Tibial nerve (tissue), 4 donors: ENCODE measurements at regions not wholly inside any gene's neighbourhood (a gene's known extent, or its start where the extent isn't known, plus 50 kb on each side); places are given as distances from the start of the nearest gene placed in this dataset.

Source experiments
- DNase-seq, 2 donors: peaks; one replicate each; pipeline ENCODE4 v3.0.0-alpha.2; 2019; ENCODE audit warnings: low spot score in 2 of 2
- H3K27ac ChIP-seq, 4 donors: fragments of 200-600 bp; sonication (generic) in 3 of 4; one replicate each; pipeline ENCODE4 v1.5.1; 2017 to 2019; ENCODE audit warnings: mild to moderate bottlenecking in 1 of 4
- H3K27me3 ChIP-seq, 2 donors: fragments of 200-600 bp; sonication (generic) in 1 of 2; one replicate each; pipeline versions ENCODE4 v1.5.1 to v1.6.0; 2017 to 2019
- H3K36me3 ChIP-seq, 3 donors: fragments of 200-600 bp; sonication (generic); one replicate each; pipeline ENCODE4 v1.5.1; 2018 to 2019
- H3K4me1 ChIP-seq, 4 donors: fragments of 200-600 bp; sonication (generic) in 3 of 4; one replicate each; pipeline ENCODE4 v1.5.1; 2017 to 2019
- H3K4me3 ChIP-seq, 4 donors: fragments of 200-600 bp; sonication (generic) in 3 of 4; one replicate each; pipeline ENCODE4 v1.5.1; 2017 to 2019; ENCODE audit warnings: mild to moderate bottlenecking in 1 of 4, moderate library complexity in 1 of 4
- H3K9me3 ChIP-seq, 4 donors: fragments of 200-600 bp; sonication (generic) in 3 of 4; one replicate each; pipeline ENCODE4 v1.5.1; 2017 to 2019
- EP300 ChIP-seq, 2 donors: sonication (generic); formaldehyde crosslinking; IDR thresholded peaks; one replicate each; pipeline ENCODE4 v1.6.1; 2017; ENCODE audit warnings: antibody characterized with exemption in 2 of 2, mild to moderate bottlenecking in 1 of 2
- POLR2A ChIP-seq, 2 donors: fragments of 450-650 bp; IDR thresholded peaks; one replicate each; pipeline ENCODE4 v1.6.1; 2017; ENCODE audit warnings: antibody characterized with exemption in 2 of 2, mild to moderate bottlenecking in 2 of 2, moderate library complexity in 2 of 2
- WGBS, 2 donors: methylation state at CpG; one replicate each; pipeline ENCODE4 v1.1.5; 2018; 5-methylcytosine and 5-hydroxymethylcytosine counted together
- TF ChIP-seq, protein P1 (sequence below), 5 experiments: fragments of 200-600 bp in 3 of 5; fragments of 450-650 bp in 2 of 5; sonication (generic) in 3 of 5; IDR thresholded peaks; one replicate each; pipeline ENCODE4 v1.5.1; 2016 to 2019; ENCODE audit warnings: antibody characterized with exemption in 5 of 5, mild to moderate bottlenecking in 3 of 5, moderate library complexity in 2 of 5

DNA sequence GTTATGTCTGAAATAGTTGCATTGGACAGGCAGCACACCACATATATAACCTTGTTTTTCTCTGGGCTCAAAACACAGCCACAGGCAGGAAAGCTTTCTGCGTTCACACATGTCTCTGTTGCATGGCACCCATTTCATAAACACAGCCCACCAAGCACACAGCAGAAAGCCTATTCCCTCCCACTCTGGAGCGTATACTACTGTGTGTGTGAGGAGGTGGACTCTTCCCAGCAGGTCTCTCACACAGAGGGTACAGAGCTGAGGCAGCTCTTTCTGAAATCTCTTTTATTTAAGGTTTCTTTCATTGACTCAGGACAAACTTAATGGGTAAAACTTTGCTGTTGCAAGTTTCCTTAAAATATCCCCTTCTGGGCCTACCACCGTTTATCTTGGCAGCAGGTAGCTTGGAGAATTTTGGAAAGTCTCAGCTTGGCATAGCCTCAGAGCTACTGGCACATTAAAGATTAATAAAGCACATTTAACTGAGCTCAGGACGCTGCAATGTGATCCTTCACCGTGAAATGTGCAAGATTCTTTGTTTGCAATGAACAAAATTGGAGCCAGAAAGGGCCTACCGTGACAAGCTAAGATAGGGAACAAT lies 105.1 kb upstream of the NCKAP5 start:
- WGBS, 2 donors: 32 to 39% methylated on average over 6 of the region's 6 CpGs
- DNase-seq: no peak
- TF ChIP-seq EP300 (IDR thresholded peaks at IDR 0.05): no peak
- TF ChIP-seq POLR2A (IDR thresholded peaks at IDR 0.05): no peak
- TF ChIP-seq, protein P1, sequence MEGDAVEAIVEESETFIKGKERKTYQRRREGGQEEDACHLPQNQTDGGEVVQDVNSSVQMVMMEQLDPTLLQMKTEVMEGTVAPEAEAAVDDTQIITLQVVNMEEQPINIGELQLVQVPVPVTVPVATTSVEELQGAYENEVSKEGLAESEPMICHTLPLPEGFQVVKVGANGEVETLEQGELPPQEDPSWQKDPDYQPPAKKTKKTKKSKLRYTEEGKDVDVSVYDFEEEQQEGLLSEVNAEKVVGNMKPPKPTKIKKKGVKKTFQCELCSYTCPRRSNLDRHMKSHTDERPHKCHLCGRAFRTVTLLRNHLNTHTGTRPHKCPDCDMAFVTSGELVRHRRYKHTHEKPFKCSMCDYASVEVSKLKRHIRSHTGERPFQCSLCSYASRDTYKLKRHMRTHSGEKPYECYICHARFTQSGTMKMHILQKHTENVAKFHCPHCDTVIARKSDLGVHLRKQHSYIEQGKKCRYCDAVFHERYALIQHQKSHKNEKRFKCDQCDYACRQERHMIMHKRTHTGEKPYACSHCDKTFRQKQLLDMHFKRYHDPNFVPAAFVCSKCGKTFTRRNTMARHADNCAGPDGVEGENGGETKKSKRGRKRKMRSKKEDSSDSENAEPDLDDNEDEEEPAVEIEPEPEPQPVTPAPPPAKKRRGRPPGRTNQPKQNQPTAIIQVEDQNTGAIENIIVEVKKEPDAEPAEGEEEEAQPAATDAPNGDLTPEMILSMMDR (IDR thresholded peaks at IDR 0.05): no peak

DNA sequence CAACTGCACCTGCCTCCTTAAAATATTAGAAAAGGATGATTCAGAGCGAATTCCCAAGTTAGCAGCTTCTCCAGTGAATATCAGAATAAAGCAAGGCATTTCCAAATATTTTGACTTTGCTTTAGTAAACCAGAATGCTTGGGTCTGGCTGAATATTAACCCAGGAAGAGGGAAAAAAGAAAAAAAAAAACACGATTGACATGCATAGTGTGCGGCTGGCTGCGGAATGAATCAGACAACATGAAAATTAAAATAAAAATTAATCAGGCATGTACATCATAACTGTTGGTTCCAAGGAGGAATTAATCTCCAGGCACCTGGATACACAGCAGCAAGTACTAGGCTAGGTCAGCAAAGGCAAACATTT lies 105.8 kb upstream of the NCKAP5 start:
- no peaks in the 10 kb centered on the region for H3K36me3 ChIP-seq
- TF ChIP-seq EP300 (IDR thresholded peaks at IDR 0.05): no peak
- TF ChIP-seq, protein P1 (IDR thresholded peaks at IDR 0.05): no peak
- no peak for TF ChIP-seq POLR2A (IDR thresholded peaks at IDR 0.05)
- peak overlapping the region in 1 of 4 donors; percentile 36 for H3K4me3 ChIP-seq
- H3K27me3 ChIP-seq: no peaks in the 10 kb centered on the region
- H3K9me3 ChIP-seq: peaks cover 0 to 4% (median 2%) of the 10 kb centered on the region in 4 donors
- peak overlapping the region in 2 of 4 donors; percentile 76 to 78 for H3K27ac ChIP-seq
- WGBS, 2 donors: 42 to 56% methylated on average over 4 of the region's 4 CpGs
- H3K4me1 ChIP-seq: peaks cover 0 to 32% (median 0%) of the 10 kb centered on the region in 4 donors
- no peak for DNase-seq

More for the DNA sequence above, 105.1 kb upstream of the NCKAP5 start:
- Histone ChIP-seq H3K27ac (peak overlapping the region in 1 of 4 donors; percentile 76), H3K4me3 (no peak overlapping the region), H3K4me1 (peaks cover 0 to 32% (median 0%) of the 10 kb centered on the region in 4 donors), H3K27me3 (no peaks in the 10 kb centered on the region), H3K9me3 (peaks cover 0 to 9% (median 5%) of the 10 kb centered on the region in 4 donors), H3K36me3 (no peaks in the 10 kb centered on the region)

DNA sequence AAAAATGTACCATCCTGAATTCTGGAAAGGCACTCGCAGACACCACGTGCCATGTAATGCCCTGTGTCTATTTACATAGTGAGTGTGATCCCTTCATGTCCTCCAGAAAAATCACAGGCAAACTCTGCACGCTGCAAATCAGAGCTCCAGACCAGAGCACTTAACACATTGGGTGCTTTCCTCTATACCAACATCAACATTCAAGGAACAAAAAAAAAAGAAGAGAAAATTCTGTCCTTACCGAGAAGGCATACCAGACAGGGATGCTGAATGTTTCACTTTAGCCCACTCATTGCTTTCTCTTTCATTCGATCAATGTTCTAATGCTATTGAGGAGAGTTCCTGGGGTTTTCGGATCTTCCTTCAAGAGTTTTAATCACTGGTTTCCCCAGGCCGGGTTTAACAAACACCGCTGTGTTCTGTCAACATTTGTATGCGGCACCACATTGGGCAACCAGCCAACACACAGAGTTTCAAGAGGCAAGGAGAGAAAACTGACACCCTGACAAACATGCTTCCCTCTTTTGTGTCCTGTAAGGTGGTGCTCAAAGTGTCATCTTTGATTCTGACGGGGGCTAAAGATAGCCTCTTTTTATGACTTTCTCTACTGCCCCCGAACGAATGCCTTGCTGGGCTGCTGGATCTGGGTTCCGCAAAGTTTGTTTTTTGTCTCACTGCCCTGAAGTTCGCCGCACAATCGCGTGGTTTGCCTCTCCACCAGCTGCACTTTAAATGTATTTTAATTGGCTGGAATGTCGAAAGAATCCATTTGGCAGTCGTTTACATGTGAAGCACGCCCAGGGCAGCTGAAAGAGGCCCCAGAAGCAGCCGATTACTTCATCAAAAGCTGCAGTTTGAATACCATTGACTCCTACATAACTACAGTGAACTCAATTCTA lies 106.4 kb upstream of the NCKAP5 start:
- H3K4me1 ChIP-seq: peaks cover 0 to 32% (median 0%) of the 10 kb centered on the region in 4 donors
- peak; percentile 30 to 61 for DNase-seq
- H3K4me3 ChIP-seq: peak overlapping the region; percentile 3 to 36 (median 18)
- H3K9me3 ChIP-seq: no peaks in the 10 kb centered on the region
- no peaks in the 10 kb centered on the region for H3K27me3 ChIP-seq
- WGBS, 2 donors: 3 to 5% methylated on average over 21 of the region's 21 CpGs
- H3K27ac ChIP-seq: peak overlapping the region in 2 of 4 donors; percentile 76 to 78
- H3K36me3 ChIP-seq: no peaks in the 10 kb centered on the region
- TF ChIP-seq, protein P1 (IDR thresholded peaks at IDR 0.05): no peak
- no peak for TF ChIP-seq EP300 (IDR thresholded peaks at IDR 0.05)
- TF ChIP-seq POLR2A (IDR thresholded peaks at IDR 0.05): no peak

- H3K4me3 ChIP-seq: no peak overlapping the region
- H3K4me1 ChIP-seq: peaks cover 0 to 32% (median 0%) of the 10 kb centered on the region in 4 donors
- H3K27ac ChIP-seq: no peak overlapping the region
- 81% methylated on average over 1 of the region's 1 CpG for WGBS, 2 donors
- no peaks in the 10 kb centered on the region for H3K27me3 ChIP-seq
- no peaks in the 10 kb centered on the region for H3K9me3 ChIP-seq
- TF ChIP-seq POLR2A (IDR thresholded peaks at IDR 0.05) (no peak), EP300 (IDR thresholded peaks at IDR 0.05) (no peak)
- TF ChIP-seq, protein P1 (IDR thresholded peaks at IDR 0.05): no peak
- H3K36me3 ChIP-seq: no peaks in the 10 kb centered on the region
- no peak for DNase-seq
These were observed 108.3 kb upstream of the NCKAP5 start for GRCh38 chr2:133676392-133677130.
